HL-60/S4 treated with retinoic acid at 250 ng/mL for 4 days and 3 days (cell line): ENCODE measurements at regions not wholly inside any gene's neighbourhood (a gene's known extent, or its start where the extent isn't known, plus 50 kb on each side); places are given as distances from the start of the nearest gene placed in this dataset.
"Not testable (repeated sequence)": the region's sequence is repeated elsewhere in the genome, so short reads cannot be mapped to it uniquely, and the experiment has no call there.

Experiments
- in situ Hi-C: fragments of 300-500 bp; cut with MboI; formaldehyde crosslinking; loops from 2 replicates; pipeline ENCODE4 v1.7.0; 2022; ENCODE audit warnings: low sequenced_read_pairs

GRCh38 chr5:38151878-38152277, 106.5 kb upstream of the EGFLAM start:
- in situ Hi-C loops = no loop called here

- in situ Hi-C loops = no loop called here
Observed at GRCh38 chr5:38149815-38150195, 108.6 kb upstream of the EGFLAM start.

- in situ Hi-C loops = no loop called here
Observed at GRCh38 chr5:38148021-38148625, 110.2 kb upstream of the EGFLAM start.

- in situ Hi-C loops = no loop called here
Observed at GRCh38 chr5:38143384-38143783, 115.0 kb upstream of the EGFLAM start.

- in situ Hi-C loops = no loop called here
Observed at GRCh38 chr5:38141665-38142064, 116.7 kb upstream of the EGFLAM start.

- in situ Hi-C loops = no loop called here
Observed at GRCh38 chr5:38138574-38138973, 119.8 kb upstream of the EGFLAM start.

- in situ Hi-C loops = no loop called here
Observed at GRCh38 chr5:38135486-38136039, 122.8 kb upstream of the EGFLAM start.

GRCh38 chr5:38134810-38135209, 123.5 kb upstream of the EGFLAM start:
- in situ Hi-C loops = no loop called here

- in situ Hi-C loops = not testable (repeated sequence)
Observed at GRCh38 chr5:38134294-38134693, 124.1 kb upstream of the EGFLAM start.

GRCh38 chr5:38131686-38132085, 126.7 kb upstream of the EGFLAM start:
- in situ Hi-C loops = no loop called here

- in situ Hi-C loops = no loop called here
Observed at GRCh38 chr5:38124321-38124720, 134.0 kb upstream of the EGFLAM start.

GRCh38 chr5:38121420-38121819, 136.9 kb upstream of the EGFLAM start:
- in situ Hi-C loops = no loop called here

- in situ Hi-C loops = no loop called here
Observed at GRCh38 chr5:38119836-38120235, 138.5 kb upstream of the EGFLAM start.

GRCh38 chr5:38117784-38118479, 140.4 kb upstream of the EGFLAM start:
- in situ Hi-C loops = no loop called here

GRCh38 chr5:38115318-38115827, 143.0 kb upstream of the EGFLAM start:
- in situ Hi-C loops = no loop called here

- in situ Hi-C loops = no loop called here
Observed at GRCh38 chr5:38113880-38114279, 144.5 kb upstream of the EGFLAM start.

GRCh38 chr5:38113456-38113855, 144.9 kb upstream of the EGFLAM start:
- in situ Hi-C loops = no loop called here

- in situ Hi-C loops = no loop called here
Observed at GRCh38 chr5:38112938-38113337, 145.4 kb upstream of the EGFLAM start.

GRCh38 chr5:38110130-38110529, 148.2 kb upstream of the EGFLAM start:
- in situ Hi-C loops = no loop called here

- in situ Hi-C loops = no loop called here
Observed at GRCh38 chr5:38107096-38107495, 151.3 kb upstream of the EGFLAM start.

- in situ Hi-C loops = no loop called here
Observed at GRCh38 chr5:38105801-38106200, 152.6 kb upstream of the EGFLAM start.

- in situ Hi-C loops = no loop called here
Observed at GRCh38 chr5:38105231-38105570, 153.2 kb upstream of the EGFLAM start.
